NCI-H446 treated with DMSO at 0.1 percent for 48 hours (cell line): ENCODE measurements at regions not wholly inside any gene's neighbourhood (a gene's known extent, or its start where the extent isn't known, plus 50 kb on each side); places are given as distances from the start of the nearest gene placed in this dataset.
"Not testable (repeated sequence)": the region's sequence is repeated elsewhere in the genome, so short reads cannot be mapped to it uniquely, and the experiment has no call there.

Source experiments
- DNase-seq: peaks from one replicate; lab custom pipeline; 2025; lab: John Stamatoyannopoulos, UW

DNA sequence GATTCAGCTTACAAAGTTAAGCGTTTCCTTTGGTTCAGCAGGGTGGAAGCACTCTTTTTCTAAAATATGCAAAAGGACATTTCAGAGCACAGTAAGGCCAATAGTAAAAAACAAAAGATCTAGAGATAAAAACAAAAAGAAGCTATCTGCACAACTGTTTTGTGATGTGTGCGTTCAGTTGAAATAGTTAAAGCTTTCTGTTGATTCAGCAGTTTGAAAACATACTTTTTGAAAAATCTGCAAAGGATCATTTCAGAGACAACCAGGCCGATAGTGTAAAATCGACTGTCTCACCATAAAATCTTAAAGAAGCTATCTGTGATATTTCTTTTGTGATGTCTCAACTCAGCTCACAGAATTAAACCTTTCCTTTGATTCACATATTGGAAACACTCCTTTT lies 300.0 kb upstream of the ALG10B start:
- DNase-seq: no peak

DNA sequence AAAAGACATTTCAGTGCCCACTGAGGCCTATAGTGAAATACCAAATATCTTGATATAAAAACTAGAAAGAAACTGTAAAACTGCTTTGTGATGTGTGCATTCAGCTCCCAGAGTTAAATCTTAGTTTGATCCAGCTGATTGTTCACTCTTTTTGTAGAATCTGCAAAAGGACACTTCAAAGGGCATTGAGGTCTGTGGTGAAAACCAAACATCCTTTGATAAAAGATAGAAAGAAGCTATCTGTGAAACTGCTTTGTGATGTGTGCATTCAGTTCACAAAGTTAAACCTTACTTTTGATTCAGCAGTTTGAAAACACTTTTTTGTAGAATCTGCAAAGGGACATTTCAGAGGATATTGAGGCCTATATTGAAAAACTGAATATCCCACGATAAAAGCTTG lies 290.7 kb upstream of the ALG10B start:
- DNase-seq: no peak

DNA sequence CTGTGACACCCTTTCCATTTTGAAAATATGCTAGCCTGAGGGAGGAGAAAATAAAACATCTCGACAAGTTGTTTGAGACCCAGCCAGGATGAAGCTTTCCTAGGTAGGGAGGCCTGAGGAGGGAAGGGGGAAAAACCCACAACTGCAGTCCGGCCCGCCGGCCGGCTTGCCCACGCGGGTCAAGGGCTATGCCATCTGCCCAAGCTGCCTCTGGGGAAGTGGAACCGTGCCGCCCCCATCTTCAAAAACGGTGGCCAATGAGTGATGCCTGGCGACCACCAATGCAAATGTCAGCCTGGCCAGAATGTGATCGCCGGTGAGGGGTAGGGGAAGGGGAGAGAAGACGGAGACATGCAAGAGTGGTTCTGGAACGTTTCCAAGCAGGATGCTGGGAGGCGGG lies 263.5 kb upstream of the ALG10B start:
- DNase-seq: no peak

DNA sequence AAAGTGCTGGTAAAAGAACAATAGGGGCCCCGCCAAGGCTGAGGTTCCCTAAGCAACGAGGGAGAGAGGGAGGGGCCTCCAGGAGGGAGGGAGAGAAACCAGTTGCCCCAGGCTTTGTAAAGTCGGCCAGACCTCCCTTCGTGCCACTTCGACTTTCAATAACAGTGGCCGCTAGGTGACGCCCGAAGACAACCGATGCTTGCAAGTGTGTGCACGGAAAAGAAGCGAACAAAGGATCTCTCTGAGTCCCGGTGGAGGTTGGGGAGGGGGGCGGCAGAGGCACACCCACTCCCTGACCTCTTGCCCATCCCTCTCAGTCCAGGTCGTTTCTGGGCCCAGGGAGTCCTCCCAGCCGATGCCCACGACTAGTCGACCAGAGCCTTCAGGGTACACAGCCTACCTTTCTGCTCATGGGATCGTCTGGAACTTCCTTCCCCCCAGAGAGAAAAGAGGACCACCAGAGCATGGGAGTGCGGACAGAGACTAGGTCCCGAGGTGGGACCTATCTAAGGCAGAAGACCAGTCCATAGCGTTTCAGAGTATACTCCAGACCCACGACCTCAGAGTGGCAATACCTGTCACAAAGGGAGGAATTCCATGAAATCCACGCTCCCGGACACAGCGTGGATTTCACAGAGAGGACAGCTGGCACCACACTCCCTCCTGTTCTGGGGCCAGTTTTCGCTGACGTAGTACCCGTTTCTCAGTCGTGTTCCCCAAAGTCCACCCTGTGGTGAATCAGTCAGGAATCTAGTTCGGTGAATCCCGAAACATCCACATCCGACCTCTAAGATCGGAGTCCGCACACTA lies 262.7 kb upstream of the ALG10B start:
- no peak for DNase-seq

DNA sequence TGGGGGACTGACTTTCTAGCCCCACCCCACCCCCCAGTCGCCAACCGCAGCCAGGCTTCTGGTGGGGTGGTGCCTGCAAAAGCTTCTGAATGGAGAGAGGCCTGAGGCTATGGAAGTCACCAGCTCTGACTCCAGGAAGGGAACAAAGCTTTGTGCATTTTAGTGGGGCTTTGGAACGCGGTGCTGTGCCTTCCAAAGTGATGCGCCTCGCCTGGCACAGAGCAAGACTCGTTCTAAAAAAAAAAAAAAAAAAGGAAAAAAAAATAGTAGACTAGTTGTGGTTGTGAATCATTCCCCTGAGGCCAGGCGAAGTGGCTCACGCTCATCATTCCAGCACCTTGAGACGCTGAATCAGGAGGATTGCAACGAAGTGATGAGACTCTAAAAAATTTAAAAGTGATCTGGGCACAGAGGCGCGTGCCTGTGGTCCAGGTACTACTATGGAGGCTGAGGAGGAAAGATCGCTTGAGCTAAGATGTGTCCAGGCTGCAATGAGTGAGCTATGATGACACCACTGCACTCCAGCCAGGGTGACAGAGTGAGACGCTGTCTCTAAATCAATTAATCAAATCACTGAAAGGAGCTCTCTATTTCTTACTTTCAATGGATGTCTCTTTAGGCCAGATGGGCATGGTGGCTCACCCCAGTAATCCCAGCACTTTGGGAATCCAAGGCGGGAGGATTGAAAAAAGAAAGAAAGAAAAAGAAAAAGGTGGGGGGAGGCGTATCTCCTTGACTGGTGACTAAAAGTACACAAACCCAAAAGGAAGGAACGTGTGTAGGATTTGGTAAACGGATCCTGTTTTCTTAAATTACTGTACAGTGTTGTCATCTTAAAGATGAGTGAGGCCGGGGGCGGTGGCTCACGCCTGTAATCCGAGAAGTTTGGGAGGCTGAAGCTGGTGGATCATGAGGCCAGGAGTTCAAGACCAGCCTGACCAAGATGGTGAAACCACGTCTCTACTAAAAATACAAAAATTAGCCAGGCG lies 259.6 kb upstream of the ALG10B start:
- no peak for DNase-seq

DNA sequence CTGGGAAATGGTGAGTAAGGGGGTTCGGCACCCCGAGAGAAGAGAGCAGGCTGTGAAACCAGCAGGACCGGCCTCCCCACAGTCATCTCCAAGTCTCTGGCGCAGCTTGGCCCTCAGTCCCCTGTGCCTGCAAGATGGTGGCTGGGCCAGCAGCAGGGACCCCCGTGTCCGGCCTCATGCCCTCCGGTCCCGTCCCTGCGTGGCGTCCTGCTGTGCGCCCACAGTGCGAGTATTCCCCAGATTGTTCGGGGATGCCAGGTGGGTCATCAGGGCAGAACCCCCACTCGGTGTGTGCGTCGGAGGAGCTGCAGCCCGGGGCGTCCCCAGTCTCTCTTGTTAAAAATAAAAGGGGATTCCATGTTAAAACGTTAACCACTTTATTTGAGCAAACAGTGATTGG lies 216.9 kb upstream of the ALG10B start:
- no peak for DNase-seq

DNA sequence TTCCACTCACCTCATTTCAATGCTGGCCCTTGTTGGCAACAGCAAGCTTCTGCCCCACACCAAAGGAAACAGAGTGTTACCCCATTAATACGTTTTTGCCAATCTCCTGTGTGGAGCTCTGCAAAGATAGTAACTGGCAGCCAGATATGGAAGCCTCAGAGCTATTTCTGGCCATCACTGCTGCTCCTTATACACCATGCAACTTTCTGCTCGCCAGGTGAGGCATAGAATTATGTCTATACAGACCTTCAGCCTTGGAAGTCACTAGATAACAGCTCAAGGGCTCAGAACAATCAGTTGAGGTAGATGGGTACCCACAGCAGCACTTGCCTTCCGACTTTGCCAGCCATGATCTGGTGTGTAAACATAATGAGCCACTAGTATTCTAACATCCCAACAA lies 214.8 kb upstream of the ALG10B start:
- DNase-seq: no peak

DNA sequence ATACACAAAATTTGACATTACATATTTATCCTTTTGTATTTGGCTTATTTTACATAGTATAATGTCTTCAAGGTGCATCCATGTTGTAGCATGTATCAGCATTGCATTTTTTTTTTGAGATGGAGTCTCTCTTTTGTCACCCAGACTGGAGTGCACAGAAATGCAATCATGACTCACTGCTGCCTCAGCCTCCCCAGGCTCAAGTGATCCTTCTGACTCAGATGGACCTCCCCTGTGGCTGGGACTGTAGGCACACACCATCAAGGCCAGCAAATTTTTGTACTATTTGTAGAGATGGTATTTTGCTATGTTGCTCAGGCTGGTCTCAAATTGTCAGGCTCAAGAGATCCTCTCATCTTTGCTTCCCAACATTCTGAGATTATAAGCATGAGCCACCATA lies 214.4 kb upstream of the ALG10B start:
- no peak for DNase-seq

DNA sequence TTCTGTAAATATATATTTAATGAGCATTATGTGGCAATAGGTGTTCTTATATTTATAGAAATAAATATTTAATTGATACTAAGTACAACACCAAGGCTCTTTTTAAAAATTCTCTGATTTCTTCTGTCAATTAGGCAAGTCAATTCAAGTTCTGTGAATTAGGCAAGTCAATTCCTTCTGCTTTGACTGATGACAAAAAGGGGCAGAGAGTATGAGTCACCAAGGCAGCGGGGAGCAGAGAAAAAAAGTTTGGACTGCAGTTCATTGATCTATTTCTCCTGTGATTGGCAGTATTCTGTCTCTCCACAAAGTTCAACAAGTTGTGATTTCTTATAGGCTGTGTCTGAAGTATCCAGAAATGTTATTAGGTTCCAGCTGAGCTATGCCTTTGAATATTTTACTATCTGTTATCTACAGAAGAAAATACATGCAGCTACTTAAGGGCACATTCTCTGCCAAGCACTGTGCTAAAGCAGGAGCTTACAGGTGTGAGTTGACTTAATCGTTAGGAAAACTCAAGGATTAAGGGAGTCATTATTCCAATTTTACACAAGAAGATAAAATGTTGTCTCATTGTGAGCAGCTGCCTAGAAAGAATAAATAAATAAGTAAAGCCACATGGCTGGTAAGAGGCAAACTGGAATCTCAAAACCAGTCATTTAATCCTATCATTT lies 206.4 kb upstream of the ALG10B start:
- no peak for DNase-seq

DNA sequence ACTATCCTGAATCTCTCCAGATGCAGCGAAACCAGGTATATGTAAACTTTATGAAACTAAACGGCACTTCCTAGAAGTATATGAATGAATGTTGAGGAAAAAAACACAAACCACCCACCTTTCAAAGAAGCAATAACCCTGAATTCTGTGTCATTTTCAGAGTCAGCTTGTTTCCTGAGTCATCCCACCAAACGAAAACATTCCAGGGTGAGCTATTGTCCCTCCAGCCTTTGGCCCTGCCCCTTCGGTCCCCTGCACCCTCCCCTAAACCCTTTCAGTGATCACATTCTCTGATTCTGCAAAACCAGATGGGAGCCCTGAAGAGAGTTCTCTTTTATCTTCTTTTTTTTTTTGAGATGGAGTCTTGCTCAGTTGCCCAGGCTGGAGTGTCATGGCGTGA lies 202.6 kb upstream of the ALG10B start:
- no peak for DNase-seq

DNA sequence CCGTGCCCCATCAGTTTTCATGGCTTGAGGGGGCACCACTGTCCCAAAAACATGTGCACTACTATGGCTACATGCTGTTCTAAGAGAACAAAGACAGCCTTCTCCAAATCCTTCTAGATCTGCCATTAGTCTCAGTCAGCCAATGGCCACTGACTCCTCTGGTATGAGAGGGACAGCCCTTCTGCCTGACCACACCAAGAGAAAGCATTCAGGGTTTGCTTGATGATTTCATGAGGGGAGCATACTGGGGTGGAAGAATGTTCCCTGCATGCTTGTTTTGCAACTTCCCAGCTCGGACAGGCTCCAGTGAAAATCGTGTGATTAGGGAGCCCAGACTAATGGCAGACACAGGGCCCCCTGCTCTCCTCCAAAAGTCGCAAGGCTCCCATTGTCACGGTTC lies 199.6 kb upstream of the ALG10B start:
- no peak for DNase-seq

DNA sequence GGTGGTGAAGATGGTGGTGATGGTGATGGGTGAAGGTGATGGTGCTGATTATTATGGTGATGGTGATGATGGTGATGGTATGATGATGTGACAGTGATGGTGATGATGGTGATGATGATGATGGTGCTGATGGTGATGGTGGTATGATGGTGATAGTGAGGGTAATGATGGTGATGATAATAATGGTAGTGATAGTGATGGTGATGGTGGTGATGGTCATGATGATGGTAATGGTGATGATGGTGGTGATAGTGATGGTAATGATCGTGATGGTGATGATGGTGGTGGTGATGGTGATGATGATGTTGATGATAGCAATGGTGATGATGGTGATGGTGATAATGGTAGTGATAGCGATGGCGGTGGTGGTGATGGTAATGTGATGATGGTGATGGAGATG lies 197.9 kb upstream of the ALG10B start:
- DNase-seq: no peak

DNA sequence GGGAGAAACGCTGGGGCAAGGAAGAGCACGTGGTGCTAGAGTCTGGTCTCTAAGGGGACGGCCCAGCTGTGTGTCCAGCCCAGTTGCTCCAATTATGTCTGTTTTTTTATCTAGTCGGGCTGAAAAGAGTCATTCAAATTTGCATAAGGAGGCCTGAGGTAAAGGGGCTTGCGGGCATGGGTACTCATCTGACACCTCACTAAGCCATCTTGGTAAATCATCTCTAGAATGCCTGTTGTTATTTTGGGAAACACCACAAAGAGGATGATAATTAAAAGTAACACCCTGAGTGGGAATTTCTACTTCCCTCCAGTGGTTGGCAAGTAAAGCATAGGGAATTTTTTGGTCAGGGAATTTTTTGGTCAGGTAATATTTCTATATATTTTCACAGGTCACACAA lies 196.1 kb upstream of the ALG10B start:
- no peak for DNase-seq

DNA sequence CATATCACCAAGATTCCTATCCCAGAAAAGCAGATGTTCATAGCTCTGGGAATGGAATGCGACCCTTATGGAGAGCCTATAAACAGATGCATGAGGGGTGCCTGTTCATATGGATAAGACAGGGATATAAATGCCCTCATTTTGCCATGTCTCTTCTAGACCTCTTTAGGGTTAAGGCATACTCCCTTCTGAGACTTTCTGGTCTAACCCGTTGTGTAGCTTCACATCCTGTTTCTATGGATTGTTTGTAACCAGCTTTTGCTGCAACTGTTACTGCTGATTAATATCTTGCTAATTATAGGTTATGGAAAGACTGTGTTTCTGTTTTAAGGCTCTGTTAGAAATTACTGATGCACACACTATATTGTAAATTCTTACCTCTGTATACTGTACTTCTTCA lies 193.5 kb upstream of the ALG10B start:
- not testable (repeated sequence) for DNase-seq

DNA sequence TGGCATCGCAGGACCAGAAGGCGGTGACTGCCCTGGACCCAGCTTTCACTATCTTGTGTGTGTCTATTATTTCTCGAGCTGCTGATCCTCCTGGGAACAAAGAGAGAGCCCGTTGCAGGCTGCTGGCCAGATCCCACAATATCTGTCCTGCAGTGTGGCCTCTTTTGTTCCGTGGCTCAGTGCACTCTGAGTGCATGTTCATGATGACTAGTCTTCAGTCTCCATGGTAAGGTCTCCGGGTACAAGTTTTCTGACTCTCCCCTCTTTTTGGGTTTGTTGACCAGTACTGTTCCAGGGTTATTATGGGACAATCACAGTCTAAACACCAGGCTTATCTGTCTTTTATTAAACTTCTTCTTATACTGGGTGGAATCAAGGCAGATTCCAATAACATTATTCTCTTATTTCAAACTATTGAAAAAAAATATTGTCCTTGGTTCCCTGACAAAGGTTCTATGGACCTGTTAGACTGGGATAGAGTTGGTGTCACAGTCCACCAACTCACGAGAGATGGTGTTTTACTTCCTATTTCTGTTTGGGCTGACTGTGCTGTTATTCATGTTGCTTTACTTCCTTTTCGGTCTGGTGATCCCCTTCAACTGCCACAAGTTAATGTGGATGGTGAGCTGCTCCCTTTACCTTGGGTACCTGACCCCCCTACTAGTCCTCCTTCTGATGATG lies 192.9 kb upstream of the ALG10B start:
- DNase-seq: no peak

DNA sequence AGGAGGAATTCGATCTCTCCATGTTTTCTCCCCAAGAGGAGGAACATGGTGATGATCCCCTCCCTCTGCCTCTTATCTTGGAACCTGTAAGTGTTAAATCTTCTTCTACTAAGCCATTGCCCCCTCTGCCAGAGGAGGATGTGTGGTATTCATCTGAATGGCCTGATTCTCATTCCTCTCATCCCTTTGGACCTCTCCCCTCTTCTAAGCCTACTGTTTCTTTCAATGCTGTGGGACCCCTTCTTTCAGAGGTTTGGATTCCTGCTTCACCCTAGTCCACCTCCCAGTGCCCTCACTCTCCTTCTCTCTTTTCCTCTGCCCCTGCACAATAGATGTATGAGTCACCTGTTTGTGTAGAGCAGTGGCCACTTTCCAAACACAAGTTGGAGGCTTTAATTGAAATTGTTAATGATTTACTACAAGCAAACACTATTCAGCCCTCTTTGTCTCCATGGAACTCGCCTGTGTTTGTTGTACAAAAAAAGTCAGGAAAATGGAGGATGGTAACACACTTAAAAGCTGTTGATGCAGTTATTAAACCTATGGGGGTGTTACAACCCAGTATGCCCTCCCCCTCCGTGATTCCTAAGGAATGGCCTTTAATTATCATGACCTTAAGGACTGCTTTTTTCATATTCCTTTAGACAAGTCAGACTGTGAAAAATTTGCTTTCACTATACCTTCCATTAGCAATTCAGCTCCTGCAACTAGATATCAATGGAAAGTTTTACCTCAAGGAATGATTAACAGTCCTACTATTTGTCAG lies 192.1 kb upstream of the ALG10B start:
- no peak for DNase-seq

DNA sequence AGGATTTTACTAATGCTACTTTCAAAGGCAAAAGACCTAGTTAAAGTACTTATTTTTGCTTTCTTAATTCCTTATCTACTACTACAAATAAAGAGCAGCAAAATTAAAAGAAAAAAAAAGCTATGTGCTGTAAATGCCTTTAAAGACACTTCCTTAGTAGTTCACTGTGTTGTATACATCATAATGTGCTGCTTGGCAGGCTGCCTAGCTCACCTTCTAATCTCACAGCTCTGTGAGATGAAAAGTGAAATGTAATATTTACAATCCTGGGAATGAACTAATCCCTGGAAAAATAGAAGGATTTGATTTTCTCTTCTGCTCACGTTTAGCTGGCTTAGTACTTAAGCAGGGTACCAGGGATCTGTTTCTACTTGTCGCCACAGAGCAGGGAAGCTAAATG lies 184.4 kb upstream of the ALG10B start:
- DNase-seq: no peak

DNA sequence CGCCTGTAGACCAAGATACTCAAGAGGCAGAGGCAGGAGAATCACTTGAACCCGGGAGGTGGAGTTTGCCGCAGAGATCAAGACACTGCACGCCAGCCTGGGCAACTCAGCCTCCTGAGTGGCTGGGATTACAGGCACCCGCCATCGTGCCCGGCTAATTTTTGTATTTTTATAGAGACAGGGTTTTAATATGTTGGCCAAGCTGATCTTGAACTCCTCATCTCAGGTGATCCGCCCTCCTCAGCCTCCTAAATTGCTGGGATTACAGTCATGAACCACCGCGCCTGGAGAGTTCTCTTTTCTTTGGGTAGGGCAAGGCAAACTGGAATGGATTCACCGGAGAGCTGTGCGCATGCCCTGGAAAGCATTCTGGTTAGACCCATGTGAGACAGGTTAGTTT lies 179.3 kb upstream of the ALG10B start:
- DNase-seq: no peak

DNA sequence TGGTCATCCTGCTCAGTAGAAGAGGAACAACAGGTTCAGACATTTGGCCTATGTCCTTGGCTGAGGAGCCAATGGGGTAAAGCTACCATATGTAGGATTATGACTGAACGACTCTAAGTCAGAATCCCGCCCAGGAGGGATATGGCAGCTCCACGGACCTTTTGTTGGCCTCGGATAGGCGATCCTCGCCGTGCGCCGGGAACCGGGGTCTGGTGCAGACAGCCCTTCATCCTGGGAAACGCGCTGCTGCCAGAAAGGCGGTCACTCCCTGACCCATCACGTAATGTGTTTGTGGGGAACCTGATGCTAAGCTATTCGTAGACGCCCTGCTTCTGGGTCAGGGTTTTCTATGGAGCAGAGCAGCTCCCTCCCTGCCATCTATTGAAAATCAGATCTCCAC lies 178.9 kb upstream of the ALG10B start:
- DNase-seq: no peak

DNA sequence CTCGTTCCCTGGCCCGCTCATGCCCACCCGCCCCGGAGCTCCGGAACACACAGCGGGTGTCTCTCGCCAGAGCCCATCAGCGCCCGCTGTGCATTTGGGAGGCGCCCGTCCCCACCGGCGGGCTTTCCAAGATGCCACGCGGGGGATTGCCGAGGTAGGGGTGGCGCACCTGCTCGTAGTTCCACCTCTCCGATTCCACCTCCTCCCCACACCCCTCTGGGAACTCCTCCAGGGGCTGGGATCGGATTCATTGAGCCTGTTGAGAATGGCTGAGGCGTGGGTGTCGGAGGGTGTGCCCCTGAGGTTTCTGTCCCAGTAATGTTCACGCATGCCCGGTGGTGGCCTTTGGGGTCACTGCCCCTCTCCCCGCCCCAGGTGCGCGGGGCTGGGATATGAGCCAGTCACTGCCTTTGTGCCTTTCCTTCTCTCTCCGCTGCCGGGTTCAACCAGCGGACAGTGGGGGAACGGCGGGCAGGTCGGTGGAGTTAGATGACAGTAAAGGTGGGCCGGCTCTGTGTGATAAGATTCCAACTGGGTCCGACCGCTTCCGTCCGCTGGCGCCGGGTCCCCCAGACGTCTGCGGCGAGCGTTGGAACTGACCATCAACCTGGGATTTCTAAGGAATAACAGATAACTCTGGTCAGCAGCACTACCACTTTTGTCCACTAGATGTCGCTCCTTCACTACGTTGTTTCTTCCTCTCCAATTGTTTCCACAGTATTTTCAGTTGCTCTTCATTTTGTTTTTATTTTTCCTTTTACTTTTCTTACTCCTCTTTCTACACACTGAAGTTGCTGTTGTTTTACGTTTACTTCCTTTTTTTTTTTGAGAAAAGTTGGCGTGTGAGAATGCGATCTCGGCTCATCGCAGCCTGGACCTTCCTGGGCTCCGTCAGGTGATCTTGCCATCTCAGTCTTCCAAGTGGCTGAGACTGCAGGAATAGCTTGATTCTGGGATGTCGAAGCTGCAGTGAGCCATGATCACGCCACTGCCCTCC lies 178.1 kb upstream of the ALG10B start:
- DNase-seq: peak; percentile 0
